HG03045 (cell line): ENCODE measurements at regions not wholly inside any gene's neighbourhood (a gene's known extent, or its start where the extent isn't known, plus 50 kb on each side); places are given as distances from the start of the nearest gene placed in this dataset.

Source experiments
- ATAC-seq: cut with Tn5 transposase; IDR thresholded peaks from one replicate; pipeline ENCODE4 v1.9.1; 2021; ENCODE audit warnings: mild to moderate bottlenecking, moderate library complexity; ENCODE audit not compliant: unreplicated experiment

DNA sequence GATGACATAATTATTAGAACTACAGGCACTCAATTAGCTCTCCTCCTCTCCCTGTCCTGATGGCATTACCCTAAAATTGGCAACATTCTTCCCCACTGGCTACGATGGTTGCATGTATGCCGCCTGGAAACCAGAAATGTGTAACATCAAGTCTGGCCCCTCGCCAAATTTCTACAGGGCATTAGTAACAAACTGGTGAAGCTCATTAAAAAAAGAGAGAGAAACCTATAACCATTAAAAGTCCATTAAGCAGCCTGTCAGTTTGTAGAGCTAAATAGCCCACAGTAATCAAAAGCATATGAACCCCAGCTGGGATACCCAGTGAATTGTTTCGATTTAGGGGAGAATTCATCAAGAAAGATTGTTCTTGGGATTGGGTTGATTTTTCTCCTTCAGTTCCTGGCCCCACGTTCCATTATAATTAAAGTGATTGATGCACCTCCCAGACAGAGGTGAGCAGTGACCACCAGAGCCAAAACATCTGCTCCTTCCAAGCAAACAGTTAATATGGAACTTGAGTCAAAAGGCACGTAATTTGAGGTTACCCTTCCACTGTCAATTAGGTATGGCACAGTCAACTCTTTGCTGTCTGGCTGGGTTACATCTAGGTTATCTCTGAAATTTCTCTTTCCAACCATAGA, 208.6 kb downstream of the C1D start:
- ATAC-seq, result no peak

DNA sequence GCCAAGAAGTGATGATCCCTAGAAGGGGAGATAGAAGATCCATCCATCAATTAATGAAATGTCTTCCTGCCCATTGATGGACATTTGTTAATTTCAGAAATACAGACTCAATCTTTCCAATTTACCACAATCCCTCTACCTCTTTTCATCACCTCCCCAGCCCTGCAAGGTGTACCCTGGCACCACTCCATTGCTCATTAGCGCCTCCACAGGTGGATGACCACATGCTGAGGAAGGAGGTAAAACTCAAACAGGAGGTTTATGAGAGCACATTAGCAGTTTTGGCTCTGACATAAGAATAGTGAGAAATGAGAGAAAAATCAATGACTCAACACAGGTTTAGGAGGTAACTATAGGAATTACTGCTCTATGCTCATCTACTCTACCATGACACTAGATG, 208.0 kb downstream of the C1D start:
- ATAC-seq, result no peak

DNA sequence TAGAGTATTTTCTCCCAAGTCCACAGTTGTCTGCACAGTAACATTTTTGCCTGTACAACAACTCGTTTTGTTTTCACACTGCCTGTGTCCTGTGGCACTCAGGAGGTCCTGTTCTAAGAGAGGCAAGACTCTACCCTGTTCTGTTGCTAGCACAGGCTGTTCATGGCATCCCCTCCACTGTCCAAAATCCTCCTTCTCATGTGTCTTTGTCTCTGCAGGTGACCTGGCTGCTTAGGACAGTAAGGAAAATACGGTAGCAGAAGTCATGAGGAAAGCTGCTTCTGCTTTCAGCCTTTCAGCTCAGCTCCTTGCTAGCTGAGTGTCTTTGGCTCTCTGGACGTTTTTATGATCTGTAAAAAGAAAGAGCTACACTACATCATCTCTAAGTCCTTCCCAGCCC, 205.9 kb downstream of the C1D start:
- no peak for ATAC-seq

DNA sequence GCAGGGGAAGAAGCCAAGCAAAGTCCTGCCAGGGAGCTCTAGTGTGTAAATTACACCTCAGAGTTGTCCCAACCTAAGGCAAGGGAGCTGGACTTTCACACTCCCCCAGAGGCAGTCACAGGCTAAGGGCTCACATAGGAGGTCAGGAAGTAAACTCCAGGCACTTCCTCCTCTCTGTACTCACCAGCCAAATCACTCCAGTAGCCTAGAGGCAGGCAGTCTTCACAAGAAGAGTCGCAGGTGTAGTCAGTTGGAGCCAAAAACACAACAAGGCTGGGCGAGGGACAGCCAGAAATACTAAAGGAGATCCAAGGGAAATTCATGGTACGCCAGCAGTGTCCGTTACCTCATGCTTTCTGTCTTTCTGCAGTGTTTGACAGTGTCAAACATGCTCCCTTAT, 205.0 kb downstream of the C1D start:
- no peak for ATAC-seq

DNA sequence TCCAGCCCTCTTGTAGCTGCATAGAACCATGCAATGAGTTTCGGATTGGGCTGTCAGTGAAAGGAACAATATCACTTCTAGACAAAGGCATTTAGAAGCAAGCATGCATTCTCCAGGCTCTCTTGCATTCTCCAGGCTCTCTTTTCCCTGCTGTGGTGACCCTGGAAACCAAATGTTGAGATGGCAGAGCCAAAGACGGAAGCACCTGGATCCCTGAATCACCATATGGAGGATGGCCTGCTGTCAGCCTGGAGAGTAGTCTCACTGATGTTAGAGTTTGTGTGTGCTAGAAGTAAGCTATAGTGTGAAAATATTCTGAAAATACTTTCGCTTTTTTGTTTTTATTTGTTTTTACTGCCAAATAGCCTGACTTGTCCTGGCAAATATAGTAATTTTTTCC, 203.9 kb downstream of the C1D start:
- ATAC-seq, result no peak

DNA sequence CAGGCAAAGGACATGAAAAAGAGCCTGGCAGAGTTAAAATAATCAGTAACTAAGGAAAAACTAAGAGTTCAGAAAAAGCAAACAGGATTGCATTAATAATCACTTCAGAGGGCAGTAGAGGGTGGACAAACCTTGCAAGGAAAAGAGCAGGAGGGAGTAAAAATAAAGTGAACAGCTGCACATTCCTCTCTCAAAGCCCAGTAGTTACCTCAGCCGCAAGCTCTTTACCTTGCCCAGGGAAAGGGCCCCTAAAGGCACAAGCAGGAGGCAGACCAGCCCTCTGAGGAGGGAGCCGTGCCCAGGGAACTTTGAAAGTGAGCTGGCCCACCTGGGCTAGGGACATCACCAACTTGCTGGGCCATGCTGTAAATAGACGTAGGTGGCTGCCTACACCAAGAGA, 196.9 kb downstream of the C1D start:
- no peak for ATAC-seq

DNA sequence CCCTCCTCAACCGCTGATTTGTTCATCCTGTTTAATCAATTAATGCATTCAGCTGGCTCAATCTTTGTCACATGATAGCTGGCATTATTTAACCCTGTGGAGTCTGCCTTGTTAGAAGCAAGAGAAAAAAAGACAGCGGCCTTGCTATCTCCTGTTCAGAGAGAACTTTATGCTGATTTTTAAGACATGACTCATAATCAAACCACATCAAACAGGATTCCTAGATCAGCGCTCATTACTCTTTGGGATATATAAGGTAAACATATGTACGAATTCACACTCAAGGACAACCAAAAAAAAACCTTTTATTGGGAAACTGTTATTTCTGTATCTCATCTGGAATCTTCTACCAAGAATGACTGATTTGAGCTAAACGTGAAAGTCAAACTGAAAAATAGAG, 195.1 kb downstream of the C1D start:
- ATAC-seq, result no peak

DNA sequence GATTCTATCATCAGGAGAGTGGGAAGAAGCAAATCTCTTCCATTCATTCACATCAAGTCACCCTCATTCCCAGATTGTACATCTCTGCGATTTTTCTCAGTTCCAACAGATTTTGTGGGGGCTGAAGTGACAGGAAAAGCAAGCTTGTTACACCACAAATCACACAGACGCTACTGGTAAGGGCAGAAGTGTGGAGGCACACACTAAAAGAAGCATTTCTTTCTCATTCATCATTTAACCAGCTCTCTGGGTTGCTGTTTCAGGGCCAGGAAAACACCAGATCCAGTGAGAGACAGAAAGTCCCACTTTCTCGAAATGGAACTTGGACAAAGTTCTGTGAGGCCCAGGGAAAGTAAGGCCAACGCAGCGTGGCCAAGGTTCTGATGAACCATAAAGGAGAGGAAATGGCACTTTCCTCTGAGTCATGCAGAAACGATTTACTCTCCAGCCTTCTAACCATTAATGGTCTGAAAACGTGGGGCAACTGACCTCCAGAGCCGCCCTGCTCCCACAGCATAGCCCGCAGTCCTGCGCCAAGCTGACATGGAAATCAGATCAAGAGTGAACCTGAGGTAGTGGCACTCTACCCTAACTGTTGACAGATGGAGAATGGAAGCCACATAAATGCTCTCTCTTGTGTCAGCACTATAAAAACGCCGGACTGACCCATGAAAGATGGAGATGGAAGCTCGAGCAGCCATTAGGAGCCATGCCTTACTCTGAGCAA, 191.0 kb downstream of the C1D start:
- ATAC-seq, result no peak

DNA sequence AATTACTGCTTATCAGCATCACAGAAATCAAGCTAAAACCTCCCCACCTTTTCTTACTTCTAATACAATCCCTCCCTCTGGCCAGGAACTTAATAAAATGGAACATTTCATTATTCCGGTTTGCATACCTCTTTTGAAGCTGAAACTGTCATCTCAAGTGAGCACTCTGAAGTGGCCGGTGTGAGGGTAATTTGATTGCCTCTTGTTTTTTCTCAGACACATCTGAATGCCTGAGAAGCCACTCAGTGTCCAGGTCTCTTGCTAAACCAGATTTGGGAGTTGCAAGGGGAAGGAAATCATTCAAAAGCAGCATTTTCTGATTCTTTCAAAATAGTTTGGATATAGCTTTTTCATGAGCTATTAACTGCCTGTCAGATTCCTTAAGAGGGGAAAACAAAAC, 190.3 kb downstream of the C1D start:
- no peak for ATAC-seq

DNA sequence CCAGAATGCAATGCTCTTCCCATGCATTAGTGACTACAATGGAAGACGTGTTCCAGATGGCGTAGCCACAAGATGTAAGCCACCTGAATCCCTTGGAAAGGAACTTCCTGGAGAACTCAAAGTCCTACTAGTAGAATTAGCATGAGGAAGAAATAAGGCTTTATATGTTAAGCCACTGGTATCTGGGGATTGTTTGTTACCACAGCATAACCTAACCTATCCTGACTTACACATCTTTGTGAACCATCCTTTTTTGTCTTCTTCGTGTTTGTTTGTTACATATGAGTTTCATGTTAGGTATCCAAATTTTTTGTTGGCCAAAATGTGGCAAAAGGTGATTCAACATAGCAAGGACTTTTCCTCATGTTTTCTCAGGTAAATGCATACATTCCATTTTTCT, 188.9 kb downstream of the C1D start:
- ATAC-seq, result no peak

DNA sequence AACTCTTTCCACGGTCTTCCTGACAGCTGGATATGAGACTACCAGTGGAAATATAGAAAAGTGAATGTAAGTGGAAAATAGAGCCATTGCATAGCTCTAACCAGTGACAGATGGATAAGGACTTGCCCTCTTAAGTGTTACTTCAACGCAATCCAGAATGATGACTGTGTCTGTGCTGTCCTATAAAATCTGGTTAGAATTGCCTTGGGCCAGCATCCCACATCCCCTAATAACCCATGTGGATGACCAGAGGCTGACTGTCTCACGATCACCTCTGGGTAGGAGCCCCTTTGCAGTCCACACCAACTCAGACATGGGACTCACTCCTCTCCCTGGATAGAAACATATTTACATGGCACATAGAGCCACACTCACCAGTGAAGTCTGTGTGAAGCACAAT, 186.6 kb downstream of the C1D start:
- ATAC-seq, result no peak

DNA sequence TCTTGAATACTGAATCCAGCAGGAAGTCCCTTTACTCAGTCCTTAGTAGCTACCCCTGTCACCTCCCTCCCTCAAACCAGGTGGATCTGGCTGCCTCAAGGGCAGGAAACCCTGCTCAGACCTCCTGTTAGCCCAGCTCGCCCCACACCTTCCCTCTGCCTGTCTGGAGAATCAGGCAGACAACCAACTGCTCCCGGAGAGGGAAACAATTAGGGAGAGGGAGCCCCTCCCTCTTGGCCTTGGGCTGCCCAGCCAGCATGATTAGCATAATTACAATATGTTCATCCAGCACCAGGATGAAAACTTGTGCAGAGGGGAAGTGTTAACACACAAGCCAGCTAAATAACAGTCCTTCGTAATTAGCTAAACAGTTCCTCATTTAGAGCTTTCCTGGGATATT, 185.5 kb downstream of the C1D start:
- ATAC-seq, result no peak

DNA sequence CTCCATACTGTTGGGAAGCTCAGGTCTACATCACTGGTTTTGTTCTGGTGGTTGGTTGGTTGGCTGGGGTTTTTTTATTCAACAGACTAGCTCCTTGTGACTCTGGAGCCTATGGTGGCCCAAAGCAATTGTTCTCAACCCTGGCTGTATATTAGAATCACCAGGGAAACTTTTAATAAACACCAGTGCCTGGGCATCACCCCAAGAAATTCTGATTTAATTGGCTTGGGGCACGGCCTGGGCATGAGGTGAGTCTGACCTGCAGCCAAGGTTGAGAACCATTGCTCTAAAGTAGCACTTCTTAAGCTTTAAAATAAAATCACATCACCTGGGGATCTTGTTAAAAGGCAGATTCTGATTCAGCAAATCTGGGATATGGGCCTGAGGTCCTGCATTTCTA, 184.1 kb downstream of the C1D start:
- no peak for ATAC-seq

DNA sequence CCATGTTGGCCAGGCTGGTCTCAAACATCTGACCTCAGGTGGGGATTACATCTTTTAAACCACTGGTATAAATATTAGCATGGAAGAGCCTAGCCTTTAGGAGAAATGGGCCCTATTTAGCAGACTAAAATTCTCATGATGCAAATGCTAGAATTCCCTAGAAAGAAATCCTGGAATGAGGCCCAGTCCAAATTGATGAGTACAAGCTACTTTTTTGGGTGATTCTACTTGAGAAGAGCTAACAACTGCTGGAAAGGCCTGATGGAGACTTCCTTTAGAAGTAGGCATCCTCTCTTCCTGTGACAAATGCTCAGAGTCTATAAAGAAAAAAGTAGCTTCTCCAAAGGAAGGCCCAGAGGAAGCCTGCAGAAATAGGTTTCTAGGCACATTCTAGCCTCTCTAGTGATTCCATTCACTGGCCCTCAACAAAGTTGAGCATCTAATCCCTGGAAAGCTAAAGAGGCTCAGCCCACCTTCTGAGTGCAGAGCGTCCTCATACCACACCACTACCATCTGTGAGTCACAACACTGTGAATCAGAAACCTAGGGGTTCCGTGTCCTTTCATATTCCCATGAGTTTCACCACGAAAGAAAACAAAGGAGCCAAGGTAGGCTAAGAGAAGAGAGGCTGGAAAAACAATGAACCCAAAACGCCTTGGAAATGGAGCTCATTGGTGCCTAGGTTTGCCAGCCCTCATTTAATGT, 183.1 kb downstream of the C1D start:
- no peak for ATAC-seq

DNA sequence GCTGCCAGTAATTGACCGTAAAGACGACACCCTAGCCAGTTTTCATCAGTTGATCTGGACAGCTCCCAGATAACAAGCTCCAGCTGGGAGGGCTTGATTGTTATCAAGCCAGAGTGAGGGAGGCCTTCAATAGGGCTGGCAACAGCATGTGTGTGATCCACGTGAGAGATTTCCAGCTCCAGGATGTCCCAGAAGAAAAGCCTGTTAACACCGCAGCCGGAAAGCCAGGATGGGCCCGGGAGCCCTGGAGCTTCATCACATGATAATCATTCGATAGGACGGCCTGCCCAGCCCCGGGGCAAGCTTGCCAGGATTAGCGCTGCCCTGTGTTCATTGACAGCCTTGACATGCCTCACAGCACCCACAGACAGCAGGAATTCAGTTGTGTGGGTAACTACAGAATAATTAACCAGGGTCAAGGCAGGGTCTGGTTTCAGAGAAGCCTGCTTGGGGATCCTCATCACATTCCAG, 182.5 kb downstream of the C1D start:
- ATAC-seq, result no peak

DNA sequence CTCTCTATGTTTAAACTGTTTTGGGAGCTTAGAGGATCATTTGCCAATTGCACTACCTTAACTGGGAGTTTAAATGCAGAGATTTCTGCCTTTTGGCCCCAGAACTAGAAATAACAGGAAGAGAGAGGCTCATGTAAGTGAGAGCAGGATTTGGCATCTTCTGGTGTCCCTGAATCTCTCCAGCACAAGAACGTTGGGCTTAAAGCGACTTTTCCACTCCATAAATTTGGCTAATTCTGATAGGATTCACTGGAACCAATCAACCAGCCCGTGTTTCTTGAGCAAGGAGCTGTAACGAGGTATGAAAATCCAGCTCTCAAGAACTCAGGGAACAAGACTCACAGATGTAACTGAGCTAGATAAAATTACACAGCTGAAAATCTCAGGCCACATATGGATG, 181.0 kb downstream of the C1D start:
- no peak for ATAC-seq

DNA sequence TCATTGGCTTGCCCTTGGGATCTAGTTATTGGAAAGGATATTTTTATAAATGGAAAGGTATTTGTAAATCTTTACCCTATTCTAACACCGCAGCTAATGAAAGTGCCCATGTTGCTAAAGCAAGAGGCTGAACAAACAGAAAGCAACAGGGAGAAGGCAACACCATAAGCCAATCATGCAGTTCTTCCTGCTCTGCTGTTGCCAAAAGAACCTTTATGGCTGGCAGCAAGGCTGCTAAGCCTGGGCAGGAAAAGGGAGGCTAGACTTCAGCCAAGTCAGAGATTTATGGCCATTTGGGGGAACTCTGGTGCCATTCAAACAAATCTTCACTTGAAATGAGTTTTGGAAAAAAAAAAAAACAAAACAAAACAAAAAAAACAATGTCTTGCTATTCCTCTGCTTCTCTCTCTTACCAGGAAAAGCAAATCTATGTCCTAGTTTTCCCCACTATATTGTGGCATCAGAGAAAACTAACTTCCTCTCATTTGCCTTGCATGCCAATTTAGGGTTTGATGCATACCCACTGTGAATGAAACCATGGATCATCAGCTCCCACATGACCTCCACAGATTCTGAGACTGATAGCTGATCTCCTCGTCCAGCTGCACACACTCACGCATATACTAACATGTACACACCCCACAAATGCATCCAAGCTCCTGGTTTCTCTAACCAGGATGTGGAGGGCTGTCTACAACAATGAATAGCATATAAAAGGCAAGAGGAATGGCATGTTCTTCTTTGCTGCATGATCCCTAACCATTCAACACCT, 179.3 kb downstream of the C1D start:
- ATAC-seq, result no peak

DNA sequence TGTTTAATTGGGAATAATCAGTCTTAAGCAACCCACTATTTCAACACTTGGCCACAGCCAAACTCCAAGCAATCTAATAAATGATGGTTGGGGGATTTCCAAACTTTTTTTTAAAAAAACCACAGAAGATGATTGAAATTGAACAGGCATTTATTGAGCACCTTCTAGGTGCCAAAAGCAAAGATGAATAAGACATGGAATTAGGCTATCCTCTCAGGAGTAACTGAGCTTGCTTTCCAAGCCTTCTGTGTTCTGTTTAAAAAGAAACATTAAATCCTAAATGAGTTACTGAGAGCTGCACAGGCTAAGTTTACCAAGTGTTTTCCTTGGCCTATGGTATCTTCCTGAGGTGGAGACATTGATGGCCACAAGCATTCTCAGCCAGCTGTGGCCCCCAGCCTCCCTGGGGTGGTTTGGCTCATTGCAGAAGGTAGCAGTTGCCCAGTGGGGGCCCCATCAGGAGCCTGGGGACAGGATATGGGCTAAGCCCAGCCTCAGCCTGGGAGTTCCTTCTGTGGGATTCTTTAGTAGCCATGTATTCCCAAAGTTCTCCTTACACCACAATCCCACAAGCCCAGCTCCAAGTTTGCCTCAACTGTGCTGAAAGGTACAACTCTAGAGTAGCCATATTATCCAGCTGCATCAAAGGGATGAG, 174.3 kb downstream of the C1D start:
- no peak for ATAC-seq

DNA sequence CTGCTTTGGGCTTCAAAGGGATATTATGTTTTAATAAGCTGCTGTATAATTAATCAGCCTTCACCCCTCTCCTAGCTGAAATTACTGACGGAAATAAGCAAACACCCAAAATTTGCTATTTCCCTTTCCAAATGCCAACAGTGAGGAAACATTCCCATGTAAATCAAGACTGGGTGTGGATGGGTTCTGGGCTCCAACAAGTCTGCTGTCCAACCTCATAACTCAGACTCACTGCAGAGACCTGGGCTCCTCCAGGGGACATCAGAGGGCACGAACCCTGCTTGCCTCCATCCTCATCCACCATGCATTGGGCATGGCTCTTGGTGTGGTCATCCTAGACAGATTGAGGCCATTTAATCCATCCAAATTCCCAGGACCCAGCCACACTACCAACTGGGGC, 173.7 kb downstream of the C1D start:
- ATAC-seq, result no peak

DNA sequence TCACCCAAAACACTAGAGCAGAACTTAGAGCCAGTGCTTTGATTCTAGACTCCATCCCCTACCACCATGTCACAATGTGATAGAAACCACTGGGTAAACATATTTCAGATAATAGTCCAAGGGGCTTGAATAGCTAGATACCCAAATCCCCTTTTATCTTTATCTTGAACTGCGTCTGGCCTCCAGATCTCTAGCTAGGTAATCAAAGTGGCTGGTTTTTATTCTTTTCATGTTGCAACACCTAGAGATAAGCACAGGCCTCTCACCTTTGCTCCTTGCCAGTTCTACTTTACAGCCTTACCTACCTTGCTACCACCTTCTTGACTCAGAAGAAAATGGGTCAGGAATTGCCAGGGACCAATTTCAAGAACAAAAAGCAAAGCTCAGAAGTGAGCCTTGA, 171.2 kb downstream of the C1D start:
- ATAC-seq, result no peak

DNA sequence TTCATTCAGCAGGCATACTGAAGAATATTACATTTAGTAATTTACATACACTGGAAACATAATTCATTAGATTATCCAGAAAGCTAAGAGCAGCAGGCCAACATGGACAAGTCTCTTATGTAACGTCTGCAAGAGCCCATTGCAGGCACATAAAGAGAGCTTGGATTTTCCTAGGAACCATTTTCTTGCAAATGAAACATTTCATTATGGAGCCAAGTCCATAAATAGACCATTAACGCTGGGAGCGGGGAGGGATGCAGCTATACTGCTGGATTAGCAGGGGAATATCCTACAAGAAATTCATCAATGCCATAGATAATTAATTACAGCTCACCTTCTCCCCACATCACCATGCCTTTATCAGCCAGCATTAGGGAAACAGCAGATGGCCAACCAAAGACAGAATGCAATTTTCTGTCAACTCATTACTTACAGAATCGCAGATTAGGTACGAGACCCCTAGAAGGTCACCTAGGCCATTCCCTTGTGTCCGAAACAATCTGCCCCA, 170.4 kb downstream of the C1D start:
- no peak for ATAC-seq
